ENCODE measurements at regions not wholly inside any gene's neighbourhood (a gene's known extent, or its start where the extent isn't known, plus 50 kb on each side); places are given as distances from the start of the nearest gene placed in this dataset.

GRCh38 chr4:147071209-147071740 lies 125.6 kb upstream of the TTC29 start:
- Histone ChIP-seq H3K9me3 (peaks cover 0 to 4% (median 0%) of the 10 kb centered on the region in 3 donors), H3K4me1 (no peaks in the 10 kb centered on the region), H3K27me3 (peaks cover 0 to 7% (median 0%) of the 10 kb centered on the region in 4 donors), H3K4me3 (no peak overlapping the region), H3K36me3 (no peaks in the 10 kb centered on the region), H3K27ac (no peak overlapping the region)
- WGBS, 2 donors, result 75 to 76% methylated on average over 6 of the region's 6 CpGs
- TF ChIP-seq POLR2A (IDR thresholded peaks at IDR 0.05) (no peak), CTCF (IDR thresholded peaks at IDR 0.05) (no peak)
- DNase-seq, result no peak
- intact Hi-C loops (cut with DNase I), result no loop called here

DNA sequence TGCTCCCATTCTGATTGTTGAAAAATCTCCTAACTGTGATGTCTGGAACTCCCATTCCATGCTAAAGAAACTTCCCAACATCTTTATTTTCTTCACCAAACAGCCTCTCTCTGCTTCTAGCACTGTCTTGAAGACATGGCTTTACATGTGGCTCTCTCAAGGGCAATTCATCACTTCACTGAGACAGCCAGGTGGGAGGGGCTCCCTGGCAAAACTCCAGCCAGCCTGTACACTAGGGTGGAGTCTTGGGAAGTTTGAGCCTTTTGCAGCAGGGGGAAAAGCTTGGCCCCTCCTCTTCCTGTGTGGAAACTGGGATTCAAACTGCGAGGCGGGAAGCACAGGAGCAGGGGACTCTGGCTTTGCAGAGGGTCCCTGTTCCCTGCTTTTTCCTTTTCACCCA lies 130.5 kb upstream of the TTC29 start:
- intact Hi-C loops (cut with DNase I), result no loop called here
- Histone ChIP-seq H3K4me3 (no peak overlapping the region), H3K27ac (no peak overlapping the region), H3K27me3 (peaks cover 0 to 4% (median 0%) of the 10 kb centered on the region in 4 donors), H3K36me3 (no peaks in the 10 kb centered on the region), H3K4me1 (peaks cover 0 to 14% (median 0%) of the 10 kb centered on the region in 3 donors), H3K9me3 (peaks cover 0 to 4% (median 0%) of the 10 kb centered on the region in 3 donors)
- TF ChIP-seq POLR2A (IDR thresholded peaks at IDR 0.05), result no peak
- no peak for TF ChIP-seq CTCF (IDR thresholded peaks at IDR 0.05)
- WGBS, 2 donors, result 90% methylated on average over 2 of the region's 2 CpGs; no CpG with 5 or more reads in 1 of the 2 donors
- no peak for DNase-seq

DNA sequence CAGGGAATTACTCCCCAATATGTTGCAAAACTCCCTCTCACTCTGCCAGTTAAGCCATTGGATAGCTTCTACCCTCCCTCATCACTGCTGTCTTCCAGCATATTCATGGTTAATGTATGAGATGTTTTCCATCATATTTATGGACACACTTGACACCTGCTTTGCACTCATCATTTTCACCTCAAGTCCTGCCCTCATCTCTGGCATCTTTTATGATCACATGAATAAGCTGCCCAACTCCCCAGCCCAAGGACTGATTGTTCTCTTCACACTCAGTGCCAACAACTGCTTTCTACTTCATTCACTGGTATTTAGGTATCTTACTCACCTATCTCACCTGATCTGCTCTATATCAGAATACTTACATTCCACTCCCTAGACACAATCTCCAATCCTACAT lies 131.1 kb upstream of the TTC29 start:
- Histone ChIP-seq H3K9me3 (peaks cover 0 to 4% (median 0%) of the 10 kb centered on the region in 3 donors), H3K4me1 (peaks cover 0 to 14% (median 0%) of the 10 kb centered on the region in 3 donors), H3K36me3 (no peaks in the 10 kb centered on the region), H3K4me3 (no peak overlapping the region), H3K27ac (no peak overlapping the region), H3K27me3 (peaks cover 0 to 2% (median 0%) of the 10 kb centered on the region in 4 donors)
- TF ChIP-seq POLR2A (IDR thresholded peaks at IDR 0.05) (no peak), CTCF (IDR thresholded peaks at IDR 0.05) (no peak)
- intact Hi-C loops (cut with DNase I), result no loop called here
- DNase-seq, result no peak

- DNase-seq, result no peak
- peaks cover 0 to 14% (median 0%) of the 10 kb centered on the region in 3 donors for H3K4me1 ChIP-seq
- H3K27ac ChIP-seq, result no peak overlapping the region
- H3K27me3 ChIP-seq, result no peaks in the 10 kb centered on the region
- TF ChIP-seq POLR2A (IDR thresholded peaks at IDR 0.05) (no peak), CTCF (IDR thresholded peaks at IDR 0.05) (no peak)
- intact Hi-C loops (cut with DNase I), result no loop called here
- H3K4me3 ChIP-seq, result no peak overlapping the region
- H3K9me3 ChIP-seq, result no peaks in the 10 kb centered on the region
- no peaks in the 10 kb centered on the region for H3K36me3 ChIP-seq
These were observed 132.7 kb upstream of the TTC29 start for GRCh38 chr4:147078362-147078761.

- WGBS, 2 donors, result 51 to 52% methylated on average over 14 to 17 of the region's 17 CpGs
- no peak for DNase-seq
- H3K4me1 ChIP-seq, result peaks cover 0 to 14% (median 0%) of the 10 kb centered on the region in 3 donors
- TF ChIP-seq CTCF (IDR thresholded peaks at IDR 0.05), result no peak
- no peak for TF ChIP-seq POLR2A (IDR thresholded peaks at IDR 0.05)
- intact Hi-C loops (cut with DNase I), result no loop called here
- H3K27me3 ChIP-seq, result no peaks in the 10 kb centered on the region
- no peak overlapping the region for H3K27ac ChIP-seq
- H3K9me3 ChIP-seq, result no peaks in the 10 kb centered on the region
- peak overlapping the region in 1 of 4 donors; percentile 33 for H3K4me3 ChIP-seq
- H3K36me3 ChIP-seq, result no peaks in the 10 kb centered on the region
These were observed 133.4 kb upstream of the TTC29 start for GRCh38 chr4:147078875-147079658.
